ENCODE measurements at regions not wholly inside any gene's neighbourhood (a gene's known extent, or its start where the extent isn't known, plus 50 kb on each side); places are given as distances from the start of the nearest gene placed in this dataset.

DNA sequence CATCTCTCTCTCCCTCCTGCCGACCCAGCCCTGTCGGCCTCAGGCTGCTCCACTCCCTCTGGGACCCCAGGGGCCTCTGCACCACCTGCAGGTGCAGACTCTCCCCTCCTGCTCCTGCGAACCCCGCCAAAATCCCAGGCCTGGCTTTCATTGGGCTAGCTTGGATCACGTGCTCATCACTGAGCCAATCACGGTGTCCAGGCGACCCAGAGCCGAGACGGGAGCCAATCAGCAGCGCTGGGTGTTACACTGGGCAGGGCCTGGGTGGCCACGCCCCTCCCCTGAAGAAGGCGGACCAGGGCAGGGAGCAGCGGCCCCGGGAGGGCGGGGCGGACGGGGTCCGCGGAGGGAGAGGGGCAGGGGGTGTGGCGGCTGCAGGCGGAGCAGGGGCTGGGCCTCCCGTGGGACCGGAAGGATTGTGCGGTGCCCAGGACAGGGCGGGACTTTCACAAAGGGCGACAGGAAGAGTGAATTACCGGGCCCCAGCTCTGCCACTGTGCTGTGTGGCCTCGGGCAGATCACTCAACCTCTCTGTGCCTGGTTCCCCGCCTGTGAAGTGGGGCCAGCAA lies 66.6 kb upstream of the FBRSL1 start:
- H3K36me3 ChIP-seq (ENCODE audit: insufficient read depth, low read length, poor library complexity, severe bottlenecking) = no peaks in the 10 kb centered on the region
- peaks cover 23% of the 10 kb centered on the region for H3K27me3 ChIP-seq (replicated peaks; ENCODE audit: insufficient read depth, low read depth, low read length, poor library complexity)
- intact Hi-C loops (cut with micrococcal nuclease; ENCODE audit: unreplicated experiment) = no loop called here
- BruUV-seq (replicated peaks) = no TSS peak
- CTCF ChIA-PET = no interaction called here
- H3K27ac ChIP-seq (ENCODE audit: low read depth, low read length, poor library complexity, severe bottlenecking) = no peak overlapping the region
- TF ChIP-seq EZH2 (IDR thresholded peaks at IDR 0.05; ENCODE audit: borderline replicate concordance, low read depth, low read length, poor library complexity, severe bottlenecking) = no peak
- TF ChIP-seq, protein P1, sequence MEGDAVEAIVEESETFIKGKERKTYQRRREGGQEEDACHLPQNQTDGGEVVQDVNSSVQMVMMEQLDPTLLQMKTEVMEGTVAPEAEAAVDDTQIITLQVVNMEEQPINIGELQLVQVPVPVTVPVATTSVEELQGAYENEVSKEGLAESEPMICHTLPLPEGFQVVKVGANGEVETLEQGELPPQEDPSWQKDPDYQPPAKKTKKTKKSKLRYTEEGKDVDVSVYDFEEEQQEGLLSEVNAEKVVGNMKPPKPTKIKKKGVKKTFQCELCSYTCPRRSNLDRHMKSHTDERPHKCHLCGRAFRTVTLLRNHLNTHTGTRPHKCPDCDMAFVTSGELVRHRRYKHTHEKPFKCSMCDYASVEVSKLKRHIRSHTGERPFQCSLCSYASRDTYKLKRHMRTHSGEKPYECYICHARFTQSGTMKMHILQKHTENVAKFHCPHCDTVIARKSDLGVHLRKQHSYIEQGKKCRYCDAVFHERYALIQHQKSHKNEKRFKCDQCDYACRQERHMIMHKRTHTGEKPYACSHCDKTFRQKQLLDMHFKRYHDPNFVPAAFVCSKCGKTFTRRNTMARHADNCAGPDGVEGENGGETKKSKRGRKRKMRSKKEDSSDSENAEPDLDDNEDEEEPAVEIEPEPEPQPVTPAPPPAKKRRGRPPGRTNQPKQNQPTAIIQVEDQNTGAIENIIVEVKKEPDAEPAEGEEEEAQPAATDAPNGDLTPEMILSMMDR (conservative IDR thresholded peaks at IDR 0.05; ENCODE audit: low read depth, low read length) = no peak
- peak; percentile 71 for DNase-seq (ENCODE audit: low spot score)
- H3K9me3 ChIP-seq (ENCODE audit: low read depth, low read length, poor library complexity, severe bottlenecking) = no peaks in the 10 kb centered on the region
- POLR2A ChIA-PET (ENCODE audit: low non-redundant PET) = no interaction called here
- no peak overlapping the region for H3K4me3 ChIP-seq (ENCODE audit: low read depth, low read length, poor library complexity, severe bottlenecking)
- H3K4me1 ChIP-seq (ENCODE audit: insufficient read depth, low read length, poor library complexity, severe bottlenecking) = peaks cover 29% of the 10 kb centered on the region

DNA sequence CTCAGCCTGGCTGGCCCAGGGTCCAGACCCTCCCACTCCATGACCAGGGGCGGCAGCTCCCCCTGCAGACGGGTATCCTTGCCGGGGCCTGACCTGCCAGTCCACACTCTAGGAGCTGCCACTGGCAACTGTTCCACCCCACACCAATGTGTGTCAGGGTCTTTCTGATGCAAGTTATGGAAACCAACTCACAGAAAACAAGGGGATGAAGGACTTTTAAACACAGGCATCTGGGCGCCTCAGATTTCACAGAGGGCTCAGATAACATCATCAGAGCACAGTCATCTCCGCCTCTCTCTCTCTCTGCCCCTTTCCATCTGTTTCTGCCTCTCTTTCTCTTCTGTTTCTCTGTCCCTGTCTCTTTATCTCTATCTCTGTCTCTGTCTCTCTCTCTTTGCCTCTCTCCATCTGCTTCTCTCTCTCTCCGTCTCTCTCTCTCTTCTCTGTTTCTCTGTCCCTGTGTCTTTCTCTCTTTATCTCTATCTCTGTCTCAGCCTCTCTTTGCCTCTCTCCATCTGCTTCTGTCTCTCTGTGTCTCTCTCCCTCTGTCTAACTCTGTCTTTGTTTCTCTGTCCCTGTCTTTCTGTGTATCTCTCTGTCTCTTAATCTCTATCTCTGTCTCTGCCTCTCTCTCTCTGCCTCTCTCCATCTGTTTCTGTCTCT lies 67.4 kb upstream of the FBRSL1 start:
- ChIA-PET POLR2A (ENCODE audit: low non-redundant PET) (no interaction called here), CTCF (interaction anchor here (0.6 kb wide), 1 partner anchor 66 kb away, joined by 3 read pairs; no protein-coding TSS in a partner anchor)
- peak; percentile 32 for DNase-seq (ENCODE audit: low spot score)
- Histone ChIP-seq H3K9me3 (ENCODE audit: low read depth, low read length, poor library complexity, severe bottlenecking) (no peaks in the 10 kb centered on the region), H3K27me3 (replicated peaks; ENCODE audit: insufficient read depth, low read depth, low read length, poor library complexity) (peaks cover 26% of the 10 kb centered on the region), H3K4me3 (ENCODE audit: low read depth, low read length, poor library complexity, severe bottlenecking) (no peak overlapping the region), H3K4me1 (ENCODE audit: insufficient read depth, low read length, poor library complexity, severe bottlenecking) (peaks cover 29% of the 10 kb centered on the region), H3K36me3 (ENCODE audit: insufficient read depth, low read length, poor library complexity, severe bottlenecking) (no peaks in the 10 kb centered on the region), H3K27ac (ENCODE audit: low read depth, low read length, poor library complexity, severe bottlenecking) (no peak overlapping the region)
- intact Hi-C loops (cut with micrococcal nuclease; ENCODE audit: unreplicated experiment) = no loop called here
- TF ChIP-seq, protein P1 (conservative IDR thresholded peaks at IDR 0.05; ENCODE audit: low read depth, low read length) = 0 out of 2 replicates have a peak, but pooled peaks have one; percentile 16
- no peak for TF ChIP-seq EZH2 (IDR thresholded peaks at IDR 0.05; ENCODE audit: borderline replicate concordance, low read depth, low read length, poor library complexity, severe bottlenecking)
- BruUV-seq (replicated peaks) = no TSS peak

DNA sequence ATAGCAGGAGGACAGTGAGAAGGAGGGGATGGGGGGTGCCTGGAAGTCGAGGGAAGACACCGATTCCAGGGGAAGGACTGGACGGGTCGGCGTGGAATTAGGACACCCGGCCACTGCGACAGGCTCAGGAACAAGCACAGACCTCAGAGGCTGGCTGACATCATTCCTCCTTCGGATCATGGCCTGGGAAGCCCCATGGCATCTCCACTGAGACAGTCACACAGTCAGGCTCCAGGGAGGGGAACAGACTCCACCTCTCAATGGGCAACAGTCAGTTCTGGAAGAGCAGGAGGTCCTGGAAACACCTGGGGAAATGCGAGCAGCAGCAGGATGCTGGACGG lies 67.9 kb upstream of the FBRSL1 start:
- no peaks in the 10 kb centered on the region for H3K36me3 ChIP-seq (ENCODE audit: insufficient read depth, low read length, poor library complexity, severe bottlenecking)
- intact Hi-C loops (cut with micrococcal nuclease; ENCODE audit: unreplicated experiment) = no loop called here
- no peaks in the 10 kb centered on the region for H3K9me3 ChIP-seq (ENCODE audit: low read depth, low read length, poor library complexity, severe bottlenecking)
- H3K27me3 ChIP-seq (replicated peaks; ENCODE audit: insufficient read depth, low read depth, low read length, poor library complexity) = peaks cover 26% of the 10 kb centered on the region
- POLR2A ChIA-PET (ENCODE audit: low non-redundant PET) = no interaction called here
- CTCF ChIA-PET = interaction anchor here (0.6 kb wide), 1 partner anchor 65 kb away, joined by 3 read pairs; no protein-coding TSS in a partner anchor
- no peak overlapping the region for H3K4me3 ChIP-seq (ENCODE audit: low read depth, low read length, poor library complexity, severe bottlenecking)
- no peak for DNase-seq (ENCODE audit: low spot score)
- no TSS peak for BruUV-seq (replicated peaks)
- TF ChIP-seq, protein P1 (conservative IDR thresholded peaks at IDR 0.05; ENCODE audit: low read depth, low read length) = no peak
- no peak for TF ChIP-seq EZH2 (IDR thresholded peaks at IDR 0.05; ENCODE audit: borderline replicate concordance, low read depth, low read length, poor library complexity, severe bottlenecking)
- peaks cover 29% of the 10 kb centered on the region for H3K4me1 ChIP-seq (ENCODE audit: insufficient read depth, low read length, poor library complexity, severe bottlenecking)
- no peak overlapping the region for H3K27ac ChIP-seq (ENCODE audit: low read depth, low read length, poor library complexity, severe bottlenecking)
